ENCODE measurements at regions not wholly inside any gene's neighbourhood (a gene's known extent, or its start where the extent isn't known, plus 50 kb on each side); places are given as distances from the start of the nearest gene placed in this dataset.

DNA sequence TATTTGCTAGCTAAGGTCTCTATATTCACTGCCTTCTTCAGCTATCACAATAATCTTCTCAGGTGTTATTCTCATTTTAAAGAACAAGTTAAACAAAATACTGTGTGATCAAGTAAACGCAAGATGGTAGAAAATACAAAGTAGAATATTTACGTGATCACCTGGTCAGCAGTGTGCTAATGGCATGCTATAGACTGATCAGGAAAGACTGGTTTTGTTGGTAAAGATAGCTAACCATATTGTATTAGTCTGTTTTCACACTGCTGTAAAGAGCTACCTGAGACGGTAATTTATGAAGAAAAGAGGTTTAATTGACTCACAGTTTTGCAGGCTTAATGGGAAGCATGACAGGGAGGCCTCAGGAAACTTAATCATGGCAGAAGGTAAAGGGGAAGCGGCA lies 50.4 kb downstream of the ZBTB38 start:
- no peak overlapping the region for H3K27ac ChIP-seq (ENCODE audit: low read depth in 2 of 2, low read length in 2 of 2)
- DNase-seq (no peak), FAIRE-seq (no peak)
- intact Hi-C loops (cut with DNase I): no loop called here
- H3K27me3 ChIP-seq (ENCODE audit: control insufficient read depth, insufficient read depth, low read length): no peaks in the 10 kb centered on the region
- peaks cover 10 to 17% (median 13%) of the 10 kb centered on the region in 3 donors for H3K36me3 ChIP-seq (ENCODE audit: control insufficient read depth in 2 of 3, insufficient read depth in 3 of 3, low read length in 3 of 3)
- H3K4me1 ChIP-seq (ENCODE audit: control insufficient read depth in 2 of 3, insufficient read depth in 2 of 3, low read depth in 1 of 3, low read length in 3 of 3): peaks cover 0 to 26% (median 15%) of the 10 kb centered on the region in 3 donors
- TF ChIP-seq, protein P1, sequence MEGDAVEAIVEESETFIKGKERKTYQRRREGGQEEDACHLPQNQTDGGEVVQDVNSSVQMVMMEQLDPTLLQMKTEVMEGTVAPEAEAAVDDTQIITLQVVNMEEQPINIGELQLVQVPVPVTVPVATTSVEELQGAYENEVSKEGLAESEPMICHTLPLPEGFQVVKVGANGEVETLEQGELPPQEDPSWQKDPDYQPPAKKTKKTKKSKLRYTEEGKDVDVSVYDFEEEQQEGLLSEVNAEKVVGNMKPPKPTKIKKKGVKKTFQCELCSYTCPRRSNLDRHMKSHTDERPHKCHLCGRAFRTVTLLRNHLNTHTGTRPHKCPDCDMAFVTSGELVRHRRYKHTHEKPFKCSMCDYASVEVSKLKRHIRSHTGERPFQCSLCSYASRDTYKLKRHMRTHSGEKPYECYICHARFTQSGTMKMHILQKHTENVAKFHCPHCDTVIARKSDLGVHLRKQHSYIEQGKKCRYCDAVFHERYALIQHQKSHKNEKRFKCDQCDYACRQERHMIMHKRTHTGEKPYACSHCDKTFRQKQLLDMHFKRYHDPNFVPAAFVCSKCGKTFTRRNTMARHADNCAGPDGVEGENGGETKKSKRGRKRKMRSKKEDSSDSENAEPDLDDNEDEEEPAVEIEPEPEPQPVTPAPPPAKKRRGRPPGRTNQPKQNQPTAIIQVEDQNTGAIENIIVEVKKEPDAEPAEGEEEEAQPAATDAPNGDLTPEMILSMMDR (IDR thresholded peaks at IDR 0.05; ENCODE audit: borderline replicate concordance, extremely low read depth, insufficient read depth): no peak
- no peak overlapping the region for H3K9ac ChIP-seq (ENCODE audit: low read length in 3 of 3)
- H3K4me3 ChIP-seq (ENCODE audit: low read length in 3 of 3): no peak overlapping the region
- no peaks in the 10 kb centered on the region for H3K9me3 ChIP-seq (ENCODE audit: control insufficient read depth in 2 of 3, insufficient read depth in 1 of 3, low read length in 3 of 3)

DNA sequence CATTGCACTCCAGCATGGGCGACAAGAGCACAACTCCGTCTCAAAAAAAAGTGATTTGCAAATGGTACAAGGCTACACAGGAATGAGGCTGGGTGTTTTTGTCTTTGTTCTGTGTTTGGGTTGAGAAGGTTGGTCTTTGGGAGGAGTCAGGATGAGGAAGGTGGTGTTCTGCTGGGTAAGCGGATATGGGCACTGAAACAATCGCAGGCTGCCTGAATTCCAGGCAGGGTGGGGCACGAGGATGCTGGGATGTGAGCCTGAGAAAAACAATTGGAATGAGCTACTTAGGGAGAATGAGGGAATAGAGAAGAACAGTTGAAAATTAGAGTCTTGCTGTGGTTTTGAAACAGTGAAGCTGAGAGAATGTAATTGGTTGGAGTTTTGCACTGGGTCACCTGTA lies 51.6 kb downstream of the ZBTB38 start:
- intact Hi-C loops (cut with DNase I): no loop called here
- no peaks in the 10 kb centered on the region for H3K27me3 ChIP-seq (ENCODE audit: control insufficient read depth, insufficient read depth, low read length)
- no peaks in the 10 kb centered on the region for H3K9me3 ChIP-seq (ENCODE audit: control insufficient read depth in 2 of 3, insufficient read depth in 1 of 3, low read length in 3 of 3)
- FAIRE-seq (no peak), DNase-seq (peak in 1 of 5 donors; percentile 17)
- H3K36me3 ChIP-seq (ENCODE audit: control insufficient read depth in 2 of 3, insufficient read depth in 3 of 3, low read length in 3 of 3): peaks cover 5 to 6% (median 6%) of the 10 kb centered on the region in 3 donors
- H3K9ac ChIP-seq (ENCODE audit: low read length in 3 of 3): no peak overlapping the region
- H3K4me1 ChIP-seq (ENCODE audit: control insufficient read depth in 2 of 3, insufficient read depth in 2 of 3, low read depth in 1 of 3, low read length in 3 of 3): peaks cover 0 to 18% (median 14%) of the 10 kb centered on the region in 3 donors
- TF ChIP-seq, protein P1 (IDR thresholded peaks at IDR 0.05; ENCODE audit: borderline replicate concordance, extremely low read depth, insufficient read depth): no peak
- H3K4me3 ChIP-seq (ENCODE audit: low read length in 3 of 3): no peak overlapping the region
- H3K27ac ChIP-seq (ENCODE audit: low read depth in 2 of 2, low read length in 2 of 2): no peak overlapping the region

GRCh38 chr3:141421186-141421585 lies 52.9 kb downstream of the ZBTB38 start:
- no peak overlapping the region for H3K27ac ChIP-seq (ENCODE audit: low read depth in 2 of 2, low read length in 2 of 2)
- FAIRE-seq (no peak), DNase-seq (no peak)
- no peaks in the 10 kb centered on the region for H3K27me3 ChIP-seq (ENCODE audit: control insufficient read depth, insufficient read depth, low read length)
- TF ChIP-seq, protein P1 (IDR thresholded peaks at IDR 0.05; ENCODE audit: borderline replicate concordance, extremely low read depth, insufficient read depth): no peak
- peaks cover 0 to 18% (median 15%) of the 10 kb centered on the region in 3 donors for H3K4me1 ChIP-seq (ENCODE audit: control insufficient read depth in 2 of 3, insufficient read depth in 2 of 3, low read depth in 1 of 3, low read length in 3 of 3)
- H3K4me3 ChIP-seq (ENCODE audit: low read length in 3 of 3): no peak overlapping the region
- H3K36me3 ChIP-seq (ENCODE audit: control insufficient read depth in 2 of 3, insufficient read depth in 3 of 3, low read length in 3 of 3): peaks cover 0 to 6% (median 3%) of the 10 kb centered on the region in 3 donors
- intact Hi-C loops (cut with DNase I): no loop called here
- H3K9me3 ChIP-seq (ENCODE audit: control insufficient read depth in 2 of 3, insufficient read depth in 1 of 3, low read length in 3 of 3): no peaks in the 10 kb centered on the region
- H3K9ac ChIP-seq (ENCODE audit: low read length in 3 of 3): no peak overlapping the region
